ENCODE measurements at regions not wholly inside any gene's neighbourhood (a gene's known extent, or its start where the extent isn't known, plus 50 kb on each side); places are given as distances from the start of the nearest gene placed in this dataset.

DNA sequence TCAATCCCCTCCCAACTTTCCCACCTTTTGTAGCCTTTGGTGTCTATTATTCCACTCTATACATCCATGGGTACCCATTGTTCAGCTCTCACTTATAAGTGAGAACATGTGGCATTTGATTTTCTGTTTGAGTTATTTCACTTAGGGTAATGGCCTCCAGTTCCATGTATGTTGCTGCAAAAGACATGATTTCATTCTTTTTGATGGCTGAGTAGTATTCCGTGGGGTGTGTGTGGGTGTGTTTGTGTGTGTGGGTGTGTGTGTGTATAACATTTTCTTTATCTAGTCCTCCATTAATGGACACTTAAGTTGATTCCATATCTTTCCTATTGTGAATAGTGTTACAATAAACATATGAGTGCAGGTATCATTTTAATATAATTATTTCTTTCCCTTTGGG is 157.5 kb upstream of the FSTL4 start:
- H3K79me2 ChIP-seq (ENCODE audit: insufficient read depth, low read length): no peaks in the 10 kb centered on the region
- no peak overlapping the region for H3K27ac ChIP-seq (ENCODE audit: low read depth, low read length, poor library complexity, severe bottlenecking)
- TF ChIP-seq EZH2 (IDR thresholded peaks at IDR 0.05; ENCODE audit: borderline replicate concordance, low read length): no peak
- TF ChIP-seq, protein P1, sequence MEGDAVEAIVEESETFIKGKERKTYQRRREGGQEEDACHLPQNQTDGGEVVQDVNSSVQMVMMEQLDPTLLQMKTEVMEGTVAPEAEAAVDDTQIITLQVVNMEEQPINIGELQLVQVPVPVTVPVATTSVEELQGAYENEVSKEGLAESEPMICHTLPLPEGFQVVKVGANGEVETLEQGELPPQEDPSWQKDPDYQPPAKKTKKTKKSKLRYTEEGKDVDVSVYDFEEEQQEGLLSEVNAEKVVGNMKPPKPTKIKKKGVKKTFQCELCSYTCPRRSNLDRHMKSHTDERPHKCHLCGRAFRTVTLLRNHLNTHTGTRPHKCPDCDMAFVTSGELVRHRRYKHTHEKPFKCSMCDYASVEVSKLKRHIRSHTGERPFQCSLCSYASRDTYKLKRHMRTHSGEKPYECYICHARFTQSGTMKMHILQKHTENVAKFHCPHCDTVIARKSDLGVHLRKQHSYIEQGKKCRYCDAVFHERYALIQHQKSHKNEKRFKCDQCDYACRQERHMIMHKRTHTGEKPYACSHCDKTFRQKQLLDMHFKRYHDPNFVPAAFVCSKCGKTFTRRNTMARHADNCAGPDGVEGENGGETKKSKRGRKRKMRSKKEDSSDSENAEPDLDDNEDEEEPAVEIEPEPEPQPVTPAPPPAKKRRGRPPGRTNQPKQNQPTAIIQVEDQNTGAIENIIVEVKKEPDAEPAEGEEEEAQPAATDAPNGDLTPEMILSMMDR (IDR thresholded peaks at IDR 0.05; ENCODE audit: low read length): no peak
- H2AFZ ChIP-seq (ENCODE audit: low read length): no peak overlapping the region
- no peaks in the 10 kb centered on the region for H3K4me1 ChIP-seq (ENCODE audit: insufficient read depth, low read length, severe bottlenecking)
- H3K9me2 ChIP-seq (ENCODE audit: low read depth, low read length): no peaks in the 10 kb centered on the region
- no peaks in the 10 kb centered on the region for H3K9me3 ChIP-seq (ENCODE audit: low read length)
- H3K9ac ChIP-seq (ENCODE audit: low read length): no peak overlapping the region
- H3K36me3 ChIP-seq (ENCODE audit: insufficient read depth, low read length): no peaks in the 10 kb centered on the region
- H3K4me2 ChIP-seq (ENCODE audit: low read length): no peak overlapping the region
- H3K27me3 ChIP-seq (ENCODE audit: insufficient read depth, low read length): no peaks in the 10 kb centered on the region
- no peaks in the 10 kb centered on the region for H4K20me1 ChIP-seq (ENCODE audit: insufficient read depth, low read length)
- H3F3A ChIP-seq (ENCODE audit: insufficient read depth, low read length): no peaks in the 10 kb centered on the region
- H3K4me3 ChIP-seq (ENCODE audit: low read depth, low read length, poor library complexity, severe bottlenecking): no peak overlapping the region

DNA sequence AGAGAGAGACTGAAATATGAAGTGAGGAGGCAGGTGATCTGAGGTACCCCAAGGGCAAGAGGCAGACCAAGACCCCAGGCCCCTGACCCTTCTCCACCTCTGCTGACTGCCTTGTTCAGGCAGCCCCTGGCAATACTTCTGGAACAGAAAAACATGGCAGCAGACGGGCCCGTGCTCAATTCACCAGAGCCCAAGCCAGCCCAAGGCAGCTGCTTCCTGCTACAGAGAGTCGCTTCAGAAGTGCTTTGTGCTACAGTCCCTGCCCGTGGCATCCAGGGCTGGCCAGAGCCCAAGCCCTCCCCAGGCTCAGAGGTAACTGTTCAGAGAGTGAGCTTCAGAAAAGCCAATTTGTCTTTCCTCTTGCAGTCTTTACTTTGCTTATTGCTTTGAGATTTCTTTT is 151.4 kb upstream of the FSTL4 start:
- Histone ChIP-seq H2AFZ (ENCODE audit: low read length) (no peak overlapping the region), H3K36me3 (ENCODE audit: insufficient read depth, low read length) (no peaks in the 10 kb centered on the region), H3K27ac (ENCODE audit: low read depth, low read length, poor library complexity, severe bottlenecking) (no peak overlapping the region), H3K4me2 (ENCODE audit: low read length) (no peak overlapping the region), H3K4me3 (ENCODE audit: low read depth, low read length, poor library complexity, severe bottlenecking) (no peak overlapping the region), H3K9ac (ENCODE audit: low read length) (no peak overlapping the region), H3K4me1 (ENCODE audit: insufficient read depth, low read length, severe bottlenecking) (no peaks in the 10 kb centered on the region), H3K79me2 (ENCODE audit: insufficient read depth, low read length) (no peaks in the 10 kb centered on the region), H3K9me2 (ENCODE audit: low read depth, low read length) (no peaks in the 10 kb centered on the region), H3K27me3 (ENCODE audit: insufficient read depth, low read length) (no peaks in the 10 kb centered on the region), H3K9me3 (ENCODE audit: low read length) (no peaks in the 10 kb centered on the region), H3F3A (ENCODE audit: insufficient read depth, low read length) (no peaks in the 10 kb centered on the region), H4K20me1 (ENCODE audit: insufficient read depth, low read length) (no peaks in the 10 kb centered on the region)
- no peak for TF ChIP-seq EZH2 (IDR thresholded peaks at IDR 0.05; ENCODE audit: borderline replicate concordance, low read length)
- TF ChIP-seq, protein P1 (IDR thresholded peaks at IDR 0.05; ENCODE audit: low read length): no peak

DNA sequence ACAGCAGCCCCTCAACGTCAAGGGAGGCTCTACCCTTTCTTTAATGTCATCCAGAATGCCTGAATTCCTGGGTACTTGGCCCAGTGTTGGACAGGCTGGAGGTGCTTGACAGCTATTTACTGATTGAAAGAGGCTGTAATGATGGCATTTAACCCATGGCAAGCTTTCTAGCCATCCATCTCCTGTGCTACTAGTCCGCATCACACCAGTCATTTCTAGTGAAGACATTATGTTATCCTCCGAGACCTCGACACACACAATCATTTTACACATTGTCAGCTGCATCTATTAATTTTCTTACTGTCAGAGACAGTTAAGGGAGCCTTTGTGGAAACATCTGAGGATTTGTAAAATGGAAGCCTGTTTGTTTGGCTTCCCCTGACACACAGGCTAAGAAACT is 149.3 kb upstream of the FSTL4 start:
- Histone ChIP-seq H3K9me3 (ENCODE audit: low read length) (no peaks in the 10 kb centered on the region), H3K9me2 (ENCODE audit: low read depth, low read length) (no peaks in the 10 kb centered on the region), H3K36me3 (ENCODE audit: insufficient read depth, low read length) (no peaks in the 10 kb centered on the region), H3K4me1 (ENCODE audit: insufficient read depth, low read length, severe bottlenecking) (no peaks in the 10 kb centered on the region), H4K20me1 (ENCODE audit: insufficient read depth, low read length) (no peaks in the 10 kb centered on the region), H3F3A (ENCODE audit: insufficient read depth, low read length) (no peaks in the 10 kb centered on the region), H3K4me3 (ENCODE audit: low read depth, low read length, poor library complexity, severe bottlenecking) (no peak overlapping the region), H3K79me2 (ENCODE audit: insufficient read depth, low read length) (no peaks in the 10 kb centered on the region), H2AFZ (ENCODE audit: low read length) (no peak overlapping the region), H3K4me2 (ENCODE audit: low read length) (no peak overlapping the region), H3K27ac (ENCODE audit: low read depth, low read length, poor library complexity, severe bottlenecking) (no peak overlapping the region), H3K27me3 (ENCODE audit: insufficient read depth, low read length) (no peaks in the 10 kb centered on the region; the same call in 1 of the 2 replicates), H3K9ac (ENCODE audit: low read length) (no peak overlapping the region)
- TF ChIP-seq, protein P1 (IDR thresholded peaks at IDR 0.05; ENCODE audit: low read length): no peak
- TF ChIP-seq EZH2 (IDR thresholded peaks at IDR 0.05; ENCODE audit: borderline replicate concordance, low read length): no peak

All from OCI-LY1 (cell line).